ENCODE measurements at regions not wholly inside any gene's neighbourhood (a gene's known extent, or its start where the extent isn't known, plus 50 kb on each side); places are given as distances from the start of the nearest gene placed in this dataset.
"Not testable (repeated sequence)": the region's sequence is repeated elsewhere in the genome, so short reads cannot be mapped to it uniquely, and the experiment has no call there.

GRCh38 chr15:84421513-84422181, 179.2 kb upstream of the ZSCAN2 start:
- FAIRE-seq: not testable (repeated sequence)

GRCh38 chr15:84425327-84425726, 175.5 kb upstream of the ZSCAN2 start:
- FAIRE-seq: not testable (repeated sequence)

- FAIRE-seq: not testable (repeated sequence)
These were observed 127.4 kb upstream of the ZSCAN2 start for GRCh38 chr15:84473305-84473877.

- FAIRE-seq: not testable (repeated sequence)
These were observed 124.3 kb upstream of the ZSCAN2 start for GRCh38 chr15:84476364-84477033.

GRCh38 chr15:84477550-84477949, 123.3 kb upstream of the ZSCAN2 start:
- not testable (repeated sequence) for FAIRE-seq

- FAIRE-seq: not testable (repeated sequence)
These were observed 120.6 kb upstream of the ZSCAN2 start for GRCh38 chr15:84480174-84480681.

- not testable (repeated sequence) for FAIRE-seq
These were observed 117.0 kb upstream of the ZSCAN2 start for GRCh38 chr15:84483859-84484258.

GRCh38 chr15:84500165-84500889, 100.5 kb upstream of the ZSCAN2 start:
- not testable (repeated sequence) for FAIRE-seq

- not testable (repeated sequence) for FAIRE-seq
These were observed 97.7 kb upstream of the ZSCAN2 start for GRCh38 chr15:84503101-84503500.

GRCh38 chr15:84505552-84505951, 95.3 kb upstream of the ZSCAN2 start:
- FAIRE-seq: not testable (repeated sequence)

- FAIRE-seq: not testable (repeated sequence)
These were observed 88.5 kb upstream of the ZSCAN2 start for GRCh38 chr15:84512324-84512723.

- not testable (repeated sequence) for FAIRE-seq
These were observed 84.0 kb upstream of the ZSCAN2 start for GRCh38 chr15:84516773-84517172.

GRCh38 chr15:84525491-84526344, 75.1 kb upstream of the ZSCAN2 start:
- FAIRE-seq: not testable (repeated sequence)

- FAIRE-seq: not testable (repeated sequence)
These were observed 70.1 kb upstream of the ZSCAN2 start for GRCh38 chr15:84530751-84531150.

GRCh38 chr15:84531223-84531622, 69.6 kb upstream of the ZSCAN2 start:
- FAIRE-seq: peak; percentile 82

GRCh38 chr15:84531709-84532367, 69.0 kb upstream of the ZSCAN2 start:
- FAIRE-seq: not testable (repeated sequence)

- not testable (repeated sequence) for FAIRE-seq
These were observed 67.1 kb upstream of the ZSCAN2 start for GRCh38 chr15:84533705-84534104.

- FAIRE-seq: not testable (repeated sequence)
These were observed 66.1 kb upstream of the ZSCAN2 start for GRCh38 chr15:84534561-84535235.

GRCh38 chr15:84536181-84536580, 64.6 kb upstream of the ZSCAN2 start:
- FAIRE-seq: not testable (repeated sequence)

GRCh38 chr15:84544586-84544985, 56.2 kb upstream of the ZSCAN2 start:
- not testable (repeated sequence) for FAIRE-seq

- not testable (repeated sequence) for FAIRE-seq
These were observed 53.7 kb upstream of the ZSCAN2 start for GRCh38 chr15:84547150-84547549.

Measured in colon (tissue), 2 donors.